ENCODE measurements at regions not wholly inside any gene's neighbourhood (a gene's known extent, or its start where the extent isn't known, plus 50 kb on each side); places are given as distances from the start of the nearest gene placed in this dataset.

- peaks cover 5% of the 10 kb centered on the region for H3K27me3 Mint-ChIP-seq (ENCODE audit: unreplicated experiment)
Measured at GRCh38 chr10:117729156-117729555, 186.6 kb downstream of the EMX2 start.

GRCh38 chr10:117731121-117731791 lies 188.7 kb downstream of the EMX2 start:
- no peak overlapping the region for H3K4me3 Mint-ChIP-seq (ENCODE audit: unreplicated experiment)
- no peaks in the 10 kb centered on the region for H3K4me1 Mint-ChIP-seq (ENCODE audit: unreplicated experiment)
- no peak for DNase-seq (ENCODE audit: low spot score)
- no peak for TF ChIP-seq CTCF (IDR thresholded peaks at IDR 0.05; ENCODE audit: unreplicated experiment)
- H3K27ac Mint-ChIP-seq (ENCODE audit: unreplicated experiment): no peak overlapping the region
- H3K9me3 Mint-ChIP-seq (ENCODE audit: unreplicated experiment): no peaks in the 10 kb centered on the region
- peaks cover 9% of the 10 kb centered on the region for H3K27me3 Mint-ChIP-seq (ENCODE audit: unreplicated experiment)
- H3K36me3 Mint-ChIP-seq (ENCODE audit: low read depth, unreplicated experiment): no peaks in the 10 kb centered on the region

More at GRCh38 chr10:117729156-117729555, 186.6 kb downstream of the EMX2 start:
- no peak overlapping the region for H3K27ac Mint-ChIP-seq (ENCODE audit: unreplicated experiment)
- no peak overlapping the region for H3K4me3 Mint-ChIP-seq (ENCODE audit: unreplicated experiment)
- TF ChIP-seq CTCF (IDR thresholded peaks at IDR 0.05; ENCODE audit: unreplicated experiment): no peak
- no peaks in the 10 kb centered on the region for H3K9me3 Mint-ChIP-seq (ENCODE audit: unreplicated experiment)
- no peak for DNase-seq (ENCODE audit: low spot score)
- no peaks in the 10 kb centered on the region for H3K4me1 Mint-ChIP-seq (ENCODE audit: unreplicated experiment)
- no peaks in the 10 kb centered on the region for H3K36me3 Mint-ChIP-seq (ENCODE audit: low read depth, unreplicated experiment)

GRCh38 chr10:117734731-117735405 lies 192.3 kb downstream of the EMX2 start:
- H3K4me1 Mint-ChIP-seq (ENCODE audit: unreplicated experiment): no peaks in the 10 kb centered on the region
- DNase-seq (ENCODE audit: low spot score): peak; percentile 35
- no peak overlapping the region for H3K4me3 Mint-ChIP-seq (ENCODE audit: unreplicated experiment)

GRCh38 chr10:117736655-117737054 lies 194.1 kb downstream of the EMX2 start:
- no peaks in the 10 kb centered on the region for H3K4me1 Mint-ChIP-seq (ENCODE audit: unreplicated experiment)
- no peaks in the 10 kb centered on the region for H3K9me3 Mint-ChIP-seq (ENCODE audit: unreplicated experiment)
- no peak for TF ChIP-seq CTCF (IDR thresholded peaks at IDR 0.05; ENCODE audit: unreplicated experiment)
- H3K4me3 Mint-ChIP-seq (ENCODE audit: unreplicated experiment): no peak overlapping the region
- H3K36me3 Mint-ChIP-seq (ENCODE audit: low read depth, unreplicated experiment): no peaks in the 10 kb centered on the region
- DNase-seq (ENCODE audit: low spot score): no peak
- peaks cover 9% of the 10 kb centered on the region for H3K27me3 Mint-ChIP-seq (ENCODE audit: unreplicated experiment)
- H3K27ac Mint-ChIP-seq (ENCODE audit: unreplicated experiment): no peak overlapping the region

More at GRCh38 chr10:117734731-117735405, 192.3 kb downstream of the EMX2 start:
- peaks cover 9% of the 10 kb centered on the region for H3K27me3 Mint-ChIP-seq (ENCODE audit: unreplicated experiment)
- no peaks in the 10 kb centered on the region for H3K36me3 Mint-ChIP-seq (ENCODE audit: low read depth, unreplicated experiment)
- H3K9me3 Mint-ChIP-seq (ENCODE audit: unreplicated experiment): no peaks in the 10 kb centered on the region
- no peak overlapping the region for H3K27ac Mint-ChIP-seq (ENCODE audit: unreplicated experiment)
- TF ChIP-seq CTCF (IDR thresholded peaks at IDR 0.05; ENCODE audit: unreplicated experiment): no peak

GRCh38 chr10:117740088-117740487 lies 197.5 kb downstream of the EMX2 start:
- H3K4me3 Mint-ChIP-seq (ENCODE audit: unreplicated experiment): no peak overlapping the region
- no peak for DNase-seq (ENCODE audit: low spot score)
- H3K27ac Mint-ChIP-seq (ENCODE audit: unreplicated experiment): no peak overlapping the region
- H3K4me1 Mint-ChIP-seq (ENCODE audit: unreplicated experiment): no peaks in the 10 kb centered on the region
- peaks cover 13% of the 10 kb centered on the region for H3K27me3 Mint-ChIP-seq (ENCODE audit: unreplicated experiment)
- TF ChIP-seq CTCF (IDR thresholded peaks at IDR 0.05; ENCODE audit: unreplicated experiment): no peak
- no peaks in the 10 kb centered on the region for H3K9me3 Mint-ChIP-seq (ENCODE audit: unreplicated experiment)
- H3K36me3 Mint-ChIP-seq (ENCODE audit: low read depth, unreplicated experiment): no peaks in the 10 kb centered on the region

Data from endothelial cell (in vitro differentiated cells).